HS-5 (cell line): ENCODE measurements at regions not wholly inside any gene's neighbourhood (a gene's known extent, or its start where the extent isn't known, plus 50 kb on each side); places are given as distances from the start of the nearest gene placed in this dataset.

ENCODE experiments used
- DNase-seq: peaks from one replicate; pipeline ENCODE4 v3.0.0-alpha.2; 2012; ENCODE audit warnings: low read depth

GRCh38 chr22:27689664-27690063 is 111.9 kb downstream of the MN1 start:
- DNase-seq, result no peak

DNA sequence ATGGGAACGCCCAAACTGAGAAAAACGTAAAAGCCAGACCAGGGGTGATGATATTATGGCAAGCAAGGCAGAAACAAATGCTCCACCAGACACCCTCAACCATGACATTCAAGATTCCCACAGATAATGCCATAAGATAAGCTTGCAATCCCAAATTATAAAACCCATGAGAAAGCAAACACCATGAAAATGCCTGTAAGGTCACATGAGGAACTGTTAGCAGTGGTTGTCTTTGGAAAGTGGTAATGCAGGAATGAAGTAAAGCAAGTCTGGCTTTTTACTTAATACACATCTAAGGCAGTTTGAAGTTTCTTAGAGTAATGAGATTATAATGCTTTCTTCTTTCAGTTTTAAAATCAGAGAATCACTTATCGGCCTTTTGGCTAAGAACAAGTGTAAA is 111.0 kb downstream of the MN1 start:
- no peak for DNase-seq

- DNase-seq, result no peak
Observed at GRCh38 chr22:27692243-27692642, 109.3 kb downstream of the MN1 start.

DNA sequence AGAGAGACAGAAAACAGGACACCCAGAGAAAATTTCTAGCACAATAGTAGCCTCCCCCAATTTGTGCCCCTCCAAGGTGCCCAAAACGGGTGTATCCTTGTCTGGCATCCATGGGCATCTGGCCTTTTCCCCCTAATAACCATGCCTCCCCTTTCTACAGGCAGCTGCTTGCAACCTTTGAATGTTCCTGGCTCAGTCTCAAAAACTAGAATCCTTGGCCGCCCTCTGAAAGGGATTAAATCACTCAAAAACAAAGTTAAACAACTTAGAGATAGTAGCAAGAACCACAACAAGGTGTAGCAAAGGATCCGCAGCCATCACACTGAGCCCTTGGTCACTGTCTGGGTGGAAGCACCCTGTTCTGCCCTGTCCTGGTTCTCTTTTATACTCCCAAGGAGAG is 105.6 kb downstream of the MN1 start:
- DNase-seq, result no peak

GRCh38 chr22:27697888-27698287 is 103.7 kb downstream of the MN1 start:
- no peak for DNase-seq
